Tibial nerve (tissue), 4 donors: ENCODE measurements at regions not wholly inside any gene's neighbourhood (a gene's known extent, or its start where the extent isn't known, plus 50 kb on each side); places are given as distances from the start of the nearest gene placed in this dataset.

Experiments
- DNase-seq, 2 donors: peaks; one replicate each; pipeline ENCODE4 v3.0.0-alpha.2; 2019; ENCODE audit warnings: low spot score in 2 of 2
- H3K27ac ChIP-seq, 4 donors: fragments of 200-600 bp; sonication (generic) in 3 of 4; one replicate each; pipeline ENCODE4 v1.5.1; 2017 to 2019; ENCODE audit warnings: mild to moderate bottlenecking in 1 of 4
- H3K27me3 ChIP-seq, 2 donors: fragments of 200-600 bp; sonication (generic) in 1 of 2; one replicate each; pipeline versions ENCODE4 v1.5.1 to v1.6.0; 2017 to 2019
- H3K36me3 ChIP-seq, 3 donors: fragments of 200-600 bp; sonication (generic); one replicate each; pipeline ENCODE4 v1.5.1; 2018 to 2019
- H3K4me1 ChIP-seq, 4 donors: fragments of 200-600 bp; sonication (generic) in 3 of 4; one replicate each; pipeline ENCODE4 v1.5.1; 2017 to 2019
- H3K4me3 ChIP-seq, 4 donors: fragments of 200-600 bp; sonication (generic) in 3 of 4; one replicate each; pipeline ENCODE4 v1.5.1; 2017 to 2019; ENCODE audit warnings: mild to moderate bottlenecking in 1 of 4, moderate library complexity in 1 of 4
- H3K9me3 ChIP-seq, 4 donors: fragments of 200-600 bp; sonication (generic) in 3 of 4; one replicate each; pipeline ENCODE4 v1.5.1; 2017 to 2019
- CTCF ChIP-seq, 5 experiments: fragments of 200-600 bp in 3 of 5; fragments of 450-650 bp in 2 of 5; sonication (generic) in 3 of 5; IDR thresholded peaks; one replicate each; pipeline ENCODE4 v1.5.1; 2016 to 2019; ENCODE audit warnings: antibody characterized with exemption in 5 of 5, mild to moderate bottlenecking in 3 of 5, moderate library complexity in 2 of 5
- EP300 ChIP-seq, 2 donors: sonication (generic); formaldehyde crosslinking; IDR thresholded peaks; one replicate each; pipeline ENCODE4 v1.6.1; 2017; ENCODE audit warnings: antibody characterized with exemption in 2 of 2, mild to moderate bottlenecking in 1 of 2
- POLR2A ChIP-seq, 2 donors: fragments of 450-650 bp; IDR thresholded peaks; one replicate each; pipeline ENCODE4 v1.6.1; 2017; ENCODE audit warnings: antibody characterized with exemption in 2 of 2, mild to moderate bottlenecking in 2 of 2, moderate library complexity in 2 of 2
- WGBS, 2 donors: methylation state at CpG; one replicate each; pipeline ENCODE4 v1.1.5; 2018; 5-methylcytosine and 5-hydroxymethylcytosine counted together

GRCh38 chr3:24854748-24855147, 360.1 kb upstream of the THRB start:
- Histone ChIP-seq H3K27ac (no peak overlapping the region), H3K9me3 (no peaks in the 10 kb centered on the region), H3K4me3 (no peak overlapping the region), H3K27me3 (no peaks in the 10 kb centered on the region), H3K4me1 (no peaks in the 10 kb centered on the region), H3K36me3 (no peaks in the 10 kb centered on the region)
- TF ChIP-seq EP300 (IDR thresholded peaks at IDR 0.05) (no peak), POLR2A (IDR thresholded peaks at IDR 0.05) (no peak), CTCF (IDR thresholded peaks at IDR 0.05) (no peak)
- DNase-seq, result no peak
- WGBS, 2 donors, result 83 to 84% methylated on average over 4 of the region's 4 CpGs

- TF ChIP-seq POLR2A (IDR thresholded peaks at IDR 0.05) (no peak), EP300 (IDR thresholded peaks at IDR 0.05) (no peak)
- no peaks in the 10 kb centered on the region for H3K27me3 ChIP-seq
- WGBS, 2 donors, result 92 to 98% methylated on average over 1 of the region's 1 CpG
These were observed 363.3 kb upstream of the THRB start for GRCh38 chr3:24857945-24858344.

GRCh38 chr3:24863215-24863614, 368.6 kb upstream of the THRB start:
- no peaks in the 10 kb centered on the region for H3K27me3 ChIP-seq
- no peak overlapping the region for H3K4me3 ChIP-seq
- no peak for DNase-seq
- no peaks in the 10 kb centered on the region for H3K4me1 ChIP-seq
- H3K27ac ChIP-seq, result no peak overlapping the region
- H3K36me3 ChIP-seq, result no peaks in the 10 kb centered on the region
- TF ChIP-seq CTCF (IDR thresholded peaks at IDR 0.05) (no peak), POLR2A (IDR thresholded peaks at IDR 0.05) (no peak), EP300 (IDR thresholded peaks at IDR 0.05) (no peak)
- no peaks in the 10 kb centered on the region for H3K9me3 ChIP-seq
- WGBS, 2 donors, result 61 to 75% methylated on average over 5 of the region's 5 CpGs

More at GRCh38 chr3:24857945-24858344, 363.3 kb upstream of the THRB start:
- H3K4me1 ChIP-seq, result no peaks in the 10 kb centered on the region
- H3K36me3 ChIP-seq, result no peaks in the 10 kb centered on the region
- DNase-seq, result no peak
- H3K27ac ChIP-seq, result no peak overlapping the region
- no peaks in the 10 kb centered on the region for H3K9me3 ChIP-seq
- no peak overlapping the region for H3K4me3 ChIP-seq

- Histone ChIP-seq H3K27me3 (no peaks in the 10 kb centered on the region), H3K36me3 (no peaks in the 10 kb centered on the region), H3K27ac (no peak overlapping the region), H3K9me3 (no peaks in the 10 kb centered on the region), H3K4me3 (no peak overlapping the region), H3K4me1 (no peaks in the 10 kb centered on the region)
- whole genome bisulfite sequencing, 2 donors, result 61 to 68% methylated on average over 4 of the region's 4 CpGs
- no peak for DNase-seq
- TF ChIP-seq POLR2A (IDR thresholded peaks at IDR 0.05), result no peak
- no peak for TF ChIP-seq EP300 (IDR thresholded peaks at IDR 0.05)
- no peak for TF ChIP-seq CTCF (IDR thresholded peaks at IDR 0.05)
These were observed 373.1 kb upstream of the THRB start for GRCh38 chr3:24867783-24868182.

- DNase-seq, result no peak
- WGBS, 2 donors, result 78 to 80% methylated on average over 2 of the region's 2 CpGs
- no peak for TF ChIP-seq EP300 (IDR thresholded peaks at IDR 0.05)
- no peak for TF ChIP-seq CTCF (IDR thresholded peaks at IDR 0.05)
- no peak for TF ChIP-seq POLR2A (IDR thresholded peaks at IDR 0.05)
These were observed 386.6 kb upstream of the THRB start for GRCh38 chr3:24881239-24881638.

GRCh38 chr3:24886501-24886900, 391.9 kb upstream of the THRB start:
- WGBS, 2 donors, result 91% methylated on average over 5 of the region's 5 CpGs
- H3K9me3 ChIP-seq, result no peaks in the 10 kb centered on the region

More at GRCh38 chr3:24881239-24881638, 386.6 kb upstream of the THRB start:
- H3K27me3 ChIP-seq, result no peaks in the 10 kb centered on the region
- H3K36me3 ChIP-seq, result no peaks in the 10 kb centered on the region
- H3K4me3 ChIP-seq, result no peak overlapping the region
- H3K27ac ChIP-seq, result no peak overlapping the region
- H3K9me3 ChIP-seq, result no peaks in the 10 kb centered on the region
- H3K4me1 ChIP-seq, result no peaks in the 10 kb centered on the region

More at GRCh38 chr3:24886501-24886900, 391.9 kb upstream of the THRB start:
- Histone ChIP-seq H3K4me3 (no peak overlapping the region), H3K27me3 (no peaks in the 10 kb centered on the region), H3K36me3 (no peaks in the 10 kb centered on the region), H3K27ac (no peak overlapping the region), H3K4me1 (no peaks in the 10 kb centered on the region)
- TF ChIP-seq CTCF (IDR thresholded peaks at IDR 0.05) (no peak), EP300 (IDR thresholded peaks at IDR 0.05) (no peak), POLR2A (IDR thresholded peaks at IDR 0.05) (no peak)
- DNase-seq, result no peak
